LHCN-M2 (cell line): ENCODE measurements at regions not wholly inside any gene's neighbourhood (a gene's known extent, or its start where the extent isn't known, plus 50 kb on each side); places are given as distances from the start of the nearest gene placed in this dataset.
"Not testable (repeated sequence)": the region's sequence is repeated elsewhere in the genome, so short reads cannot be mapped to it uniquely, and the experiment has no call there.

ENCODE experiments used
- DNase-seq: peaks from one replicate; pipeline ENCODE4 v3.0.0-alpha.2; 2012; ENCODE audit warnings: low read depth

GRCh38 chr7:67301667-67302066 is 305.0 kb downstream of the TYW1 start:
- no peak for DNase-seq

GRCh38 chr7:67302113-67303039 is 305.7 kb downstream of the TYW1 start:
- peak; percentile 100 for DNase-seq

- not testable (repeated sequence) for DNase-seq
Measured at GRCh38 chr7:67304846-67305245, 308.2 kb downstream of the TYW1 start.

GRCh38 chr7:67306331-67306730 is 309.7 kb downstream of the TYW1 start:
- DNase-seq = no peak

- DNase-seq = no peak
Measured at GRCh38 chr7:67309764-67310549, 313.3 kb downstream of the TYW1 start.

GRCh38 chr7:67311901-67312300 is 315.3 kb downstream of the TYW1 start:
- DNase-seq = peak; percentile 42

- DNase-seq = no peak
Measured at GRCh38 chr7:67313213-67313612, 316.6 kb downstream of the TYW1 start.

GRCh38 chr7:67316902-67317301 is 320.3 kb downstream of the TYW1 start:
- DNase-seq = not testable (repeated sequence)

- not testable (repeated sequence) for DNase-seq
Measured at GRCh38 chr7:67328257-67328656, 331.6 kb downstream of the TYW1 start.

GRCh38 chr7:67335165-67335564 is 338.5 kb downstream of the TYW1 start:
- DNase-seq = not testable (repeated sequence)

- not testable (repeated sequence) for DNase-seq
Measured at GRCh38 chr7:67335663-67336062, 339.0 kb downstream of the TYW1 start.

- not testable (repeated sequence) for DNase-seq
Measured at GRCh38 chr7:67338545-67338944, 341.9 kb downstream of the TYW1 start.

- DNase-seq = no peak
Measured at GRCh38 chr7:67341153-67341768, 344.6 kb downstream of the TYW1 start.

GRCh38 chr7:67343114-67343513 is 346.5 kb downstream of the TYW1 start:
- no peak for DNase-seq

- peak; percentile 17 for DNase-seq
Measured at GRCh38 chr7:67343572-67343971, 346.9 kb downstream of the TYW1 start.

GRCh38 chr7:67344481-67345193 is 348.0 kb downstream of the TYW1 start:
- peak; percentile 4 for DNase-seq

GRCh38 chr7:67346126-67346525 is 349.5 kb downstream of the TYW1 start:
- DNase-seq = no peak

- no peak for DNase-seq
Measured at GRCh38 chr7:67346876-67347275, 350.2 kb downstream of the TYW1 start.

- DNase-seq = no peak
Measured at GRCh38 chr7:67348171-67348570, 351.5 kb downstream of the TYW1 start.

GRCh38 chr7:67357653-67358052 is 361.0 kb downstream of the TYW1 start:
- DNase-seq = not testable (repeated sequence)

- peak; percentile 16 for DNase-seq
Measured at GRCh38 chr7:67358316-67358715, 361.7 kb downstream of the TYW1 start.
